H1 (cell line): ENCODE measurements at regions not wholly inside any gene's neighbourhood (a gene's known extent, or its start where the extent isn't known, plus 50 kb on each side); places are given as distances from the start of the nearest gene placed in this dataset.

Experiments
- CTCF ChIA-PET: fragments of 300-600 bp; sonication (Branson Sonifier 250); formaldehyde crosslinking; loops from one replicate; lab custom pipeline; 2021; ENCODE audit not compliant: partially characterized antibody; lab: Charles Lee
- POLR2A ChIA-PET: fragments of 300-600 bp; sonication (Branson Sonifier 250); formaldehyde crosslinking; loops from one replicate; lab custom pipeline; 2021; ENCODE audit warnings: inconsistent platforms; ENCODE audit not compliant: partially characterized antibody; lab: Charles Lee
- DNase-seq, 2 experiments: peaks; one replicate each; pipeline versions ENCODE4 v3.0.0 to v3.0.0-alpha.2; 2010 to 2022; ENCODE audit warnings: low spot score in 2 of 2, low read depth in 1 of 2, mixed read lengths in 1 of 2
- FAIRE-seq: peaks from 2 replicates; lab custom pipeline; 2011; peaks lifted over from hg19 to GRCh38; lab: Jason Lieb, UNC
- H2AFZ ChIP-seq: 2 replicates; pipeline ENCODE4 v1.8.1; 2012; ENCODE audit warnings: low read length, inconsistent platforms
- H2AK5ac ChIP-seq: 2 replicates; pipeline ENCODE4 v1.6.1; 2013; ENCODE audit warnings: low read depth, low read length
- H2BK120ac ChIP-seq: replicated peaks from 2 replicates; pipeline ENCODE3; 2013; ENCODE audit warnings: low read depth, low read length, inconsistent platforms
- H2BK12ac ChIP-seq: 2 replicates; pipeline ENCODE4 v1.6.1; 2013; ENCODE audit warnings: low read depth, low read length
- H2BK15ac ChIP-seq: 2 replicates; pipeline ENCODE4 v1.6.1; 2013; ENCODE audit warnings: low read length
- H2BK20ac ChIP-seq: 2 replicates; pipeline ENCODE4 v1.6.1; 2013; ENCODE audit warnings: low read length
- H2BK5ac ChIP-seq: 2 replicates; pipeline ENCODE4 v1.6.1; 2013; ENCODE audit warnings: low read depth, low read length
- H3K14ac ChIP-seq: 2 replicates; pipeline ENCODE4 v1.6.1; 2013; ENCODE audit warnings: inconsistent platforms; ENCODE audit not compliant: insufficient read length
- H3K18ac ChIP-seq: 2 replicates; pipeline ENCODE4 v1.6.1; 2013; ENCODE audit warnings: low read length; ENCODE audit errors: extremely low read depth
- H3K23ac ChIP-seq: 2 replicates; pipeline ENCODE4 v1.6.1; 2013; ENCODE audit warnings: inconsistent platforms; ENCODE audit not compliant: insufficient read length
- H3K23me2 ChIP-seq: 2 replicates; pipeline ENCODE4 v1.6.1; 2013; ENCODE audit warnings: low read depth, low read length
- H3K27ac ChIP-seq: 2 replicates; pipeline ENCODE4 v1.6.1; 2011; ENCODE audit warnings: low read depth, low read length, inconsistent platforms
- H3K27me3 ChIP-seq, 4 experiments: replicated peaks in 1 of 4; 1 replicate in 1 of 4; 2 replicates in 3 of 4; pipeline versions ENCODE4 v1.6.1 to v1.8.1; 2011 to 2013; ENCODE audit warnings: low read length in 3 of 4, mild to moderate bottlenecking in 3 of 4, inconsistent platforms in 2 of 4, mixed read lengths in 2 of 4, moderate library complexity in 1 of 4; ENCODE audit not compliant: control insufficient read depth in 3 of 4, insufficient read depth in 3 of 4; ENCODE audit errors: extremely low read depth in 1 of 4
- H3K36me3 ChIP-seq, 4 experiments: 2 replicates each; pipeline versions ENCODE4 v1.6.1 to v1.8.1; 2011 to 2013; ENCODE audit warnings: mild to moderate bottlenecking in 4 of 4, low read length in 3 of 4, moderate library complexity in 2 of 4, control low read depth in 1 of 4, inconsistent platforms in 1 of 4; ENCODE audit not compliant: insufficient read depth in 4 of 4, control insufficient read depth in 2 of 4
- H3K4ac ChIP-seq: replicated peaks from 2 replicates; pipeline ENCODE3; 2013; ENCODE audit warnings: low read length, low read depth, mixed read lengths, inconsistent platforms; ENCODE audit not compliant: insufficient read length
- H3K4me1 ChIP-seq, 4 experiments: replicated peaks in 1 of 4; 1 replicate in 1 of 4; 2 replicates in 3 of 4; pipeline versions ENCODE4 v1.6.1 to v1.8.1; 2011 to 2013; ENCODE audit warnings: low read length in 3 of 4, inconsistent platforms in 2 of 4, mixed read lengths in 1 of 4; ENCODE audit not compliant: insufficient read depth in 4 of 4, control insufficient read depth in 3 of 4
- H3K4me2 ChIP-seq, 2 experiments: 2 replicates each; pipeline versions ENCODE4 v1.6.1 to v1.8.1; 2011 to 2013; ENCODE audit warnings: low read depth in 2 of 2, low read length in 2 of 2, control low read depth in 1 of 2, inconsistent platforms in 1 of 2, mild to moderate bottlenecking in 1 of 2; ENCODE audit not compliant: insufficient read depth in 1 of 2
- H3K4me3 ChIP-seq, 4 experiments: fragments of 200-600, 300-600 bp in 1 of 4; sonication (generic), shearing (Covaris generic), sonication (Bioruptor Twin) in 1 of 4; 2 replicates each; pipeline versions ENCODE4 v1.5.1 to v1.8.1; 2011 to 2016; ENCODE audit warnings: low read length in 4 of 4, low read depth in 3 of 4, control low read depth in 2 of 4, inconsistent platforms in 2 of 4, mild to moderate bottlenecking in 2 of 4, mixed read lengths in 1 of 4, moderate library complexity in 1 of 4; ENCODE audit not compliant: insufficient read depth in 2 of 4; ENCODE audit errors: extremely low read depth in 1 of 4
- H3K56ac ChIP-seq: replicated peaks from 2 replicates; pipeline ENCODE3; 2013; ENCODE audit warnings: low read depth, mild to moderate bottlenecking, mixed read lengths, low read length, inconsistent platforms; ENCODE audit not compliant: insufficient read length
- H3K79me1 ChIP-seq: 2 replicates; pipeline ENCODE4 v1.6.1; 2013; ENCODE audit warnings: low read depth, low read length, control low read depth
- H3K79me2 ChIP-seq, 2 experiments: 2 replicates each; pipeline versions ENCODE4 v1.6.1 to v1.8.1; 2012 to 2013; ENCODE audit warnings: low read length in 2 of 2, mild to moderate bottlenecking in 2 of 2, inconsistent platforms in 1 of 2; ENCODE audit not compliant: insufficient read depth in 2 of 2, control insufficient read depth in 1 of 2
- H3K9ac ChIP-seq, 4 experiments: replicated peaks in 1 of 4; 1 replicate in 1 of 4; 2 replicates in 3 of 4; pipeline versions ENCODE4 v1.6.1 to v1.8.1; 2011 to 2013; ENCODE audit warnings: low read depth in 3 of 4, low read length in 3 of 4, control low read depth in 2 of 4, mild to moderate bottlenecking in 2 of 4, moderate library complexity in 2 of 4, inconsistent platforms in 1 of 4; ENCODE audit errors: extremely low read depth in 1 of 4
- H3K9me3 ChIP-seq, 2 experiments: 2 replicates each; pipeline versions ENCODE4 v1.6.1 to v1.8.1; 2012 to 2013; ENCODE audit warnings: mild to moderate bottlenecking in 2 of 2, moderate library complexity in 2 of 2, control low read depth in 1 of 2, inconsistent platforms in 1 of 2, low read depth in 1 of 2, low read length in 1 of 2, mixed read lengths in 1 of 2; ENCODE audit not compliant: insufficient read depth in 2 of 2
- H4K20me1 ChIP-seq, 2 experiments: replicated peaks in 1 of 2; 2 replicates each; pipeline versions ENCODE3 to v1.8.1; 2011 to 2013; ENCODE audit warnings: inconsistent platforms in 2 of 2, low read length in 2 of 2, mild to moderate bottlenecking in 1 of 2; ENCODE audit not compliant: insufficient read depth in 2 of 2, control insufficient read depth in 1 of 2
- H4K5ac ChIP-seq: 2 replicates; pipeline ENCODE4 v1.6.1; 2013; ENCODE audit warnings: low read length, low read depth, mixed read lengths, inconsistent platforms; ENCODE audit not compliant: insufficient read length
- H4K8ac ChIP-seq: 2 replicates; pipeline ENCODE4 v1.8.0; 2013; ENCODE audit warnings: mild to moderate bottlenecking, moderate library complexity, low read length, inconsistent platforms; ENCODE audit not compliant: insufficient read depth; ENCODE audit errors: extremely low read depth
- H4K91ac ChIP-seq: replicated peaks from 2 replicates; pipeline ENCODE3; 2013; ENCODE audit warnings: low read length, mixed read lengths, inconsistent platforms; ENCODE audit not compliant: insufficient read length
- E2F6 ChIP-seq: IDR thresholded peaks from 2 replicates; pipeline ENCODE4 v1.6.1; 2012; ENCODE audit warnings: inconsistent platforms
- PHF8 ChIP-seq: fragments of 200-600 bp; sonication (generic); conservative IDR thresholded peaks from 2 replicates; pipeline ENCODE4 v1.7.1; 2012; ENCODE audit warnings: low read depth, mild to moderate bottlenecking, inconsistent platforms, low read length, moderate library complexity
- SIN3A ChIP-seq, 2 experiments: IDR thresholded peaks in 1 of 2; conservative IDR thresholded peaks in 1 of 2; 2 replicates each; pipeline ENCODE4 v1.6.1; 2011 to 2012; ENCODE audit warnings: low read length in 2 of 2, improper control_type of control experiment in 1 of 2, low read depth in 1 of 2, mild to moderate bottlenecking in 1 of 2
- WGBS, 2 experiments: shearing (Covaris generic) in 1 of 2; methylation state at CpG; one replicate each; pipeline versions ENCODE4 v1.1.6 to v1.1.7; 2013 to 2015; ENCODE audit warnings: low lambda C conversion rate in 2 of 2, mixed read lengths in 2 of 2, inconsistent platforms in 1 of 2, low coverage in 1 of 2, missing lambda C conversion rate in 1 of 2; ENCODE audit not compliant: insufficient replicate concordance in 2 of 2, insufficient coverage in 1 of 2, insufficient read length in 1 of 2; ENCODE audit errors: extremely low coverage in 1 of 2, missing lambda C conversion rate in 1 of 2; 5-methylcytosine and 5-hydroxymethylcytosine counted together

- no peak overlapping the region for H3K27ac ChIP-seq
- no peak overlapping the region; the same call in 1 of the 2 replicates for H2BK20ac ChIP-seq
- H4K5ac ChIP-seq: no peak overlapping the region
- H2AFZ ChIP-seq: no peak overlapping the region
- no peak overlapping the region for H3K4me3 ChIP-seq
- no peaks in the 10 kb centered on the region for H3K23me2 ChIP-seq
- FAIRE-seq: no peak
- no peak overlapping the region for H2BK5ac ChIP-seq
- TF ChIP-seq PHF8 (no peak), SIN3A (conservative IDR thresholded peaks at IDR 0.05 in 1 of 2, IDR thresholded peaks at IDR 0.05 in 1 of 2; ENCODE audit: low read depth in 1 of 2, low read length in 2 of 2) (no peak), E2F6 (no peak)
- no peak overlapping the region for H4K8ac ChIP-seq
- H3K36me3 ChIP-seq: peaks cover 0 to 1% (median 0%) of the 10 kb centered on the region in 4 experiments; a peak in 3 of 8 replicates
- H4K91ac ChIP-seq: no peak overlapping the region
- no peak overlapping the region for H2BK15ac ChIP-seq
- 69% methylated on average over 1 of the region's 1 CpG; no CpG with 5 or more reads in 1 of the 2 experiments for whole genome bisulfite sequencing, 2 experiments
- H3K9me3 ChIP-seq: 0 out of 4 replicates have a peak, but pooled peaks cover 0 to 3% of the 10 kb centered on the region in 2 experiments
- no peak overlapping the region; the same call in 1 of the 2 replicates for H2BK12ac ChIP-seq
- H3K27me3 ChIP-seq: no peaks in the 10 kb centered on the region
- H2AK5ac ChIP-seq: no peak overlapping the region
- no peaks in the 10 kb centered on the region for H3K79me2 ChIP-seq
- H3K23ac ChIP-seq: no peak overlapping the region
- H3K14ac ChIP-seq: no peak overlapping the region
- ChIA-PET CTCF (interaction anchor here (0.8 to 0.9 kb wide), 2 partner anchors 34 to 41 kb away, joined by 3 read pairs; no protein-coding TSS in a partner anchor), POLR2A (interaction anchor here (1.0 kb wide), 1 partner anchor 9 kb away, joined by 3 read pairs; no protein-coding TSS in a partner anchor)
- no peak overlapping the region for H3K18ac ChIP-seq
- no peak for DNase-seq
- H3K56ac ChIP-seq: no peak overlapping the region
- H3K9ac ChIP-seq: no peak overlapping the region
- H2BK120ac ChIP-seq: no peak overlapping the region
- no peak overlapping the region for H3K4me2 ChIP-seq
- peaks cover 6 to 21% (median 15%) of the 10 kb centered on the region in 4 experiments; a peak in 6 of 7 replicates for H3K4me1 ChIP-seq
- H4K20me1 ChIP-seq: no peaks in the 10 kb centered on the region
- no peaks in the 10 kb centered on the region for H3K79me1 ChIP-seq
- no peak overlapping the region for H3K4ac ChIP-seq
Measured at GRCh38 chr5:167296661-167297060, 994.8 kb upstream of the WWC1 start.
